Duodenal mucosa (tissue), 2 donors: ENCODE measurements at regions not wholly inside any gene's neighbourhood (a gene's known extent, or its start where the extent isn't known, plus 50 kb on each side); places are given as distances from the start of the nearest gene placed in this dataset.

Source experiments
- H3K27ac ChIP-seq: one replicate; pipeline ENCODE4 v1.7.0; 2013; ENCODE audit warnings: low read depth, low read length
- H3K27me3 ChIP-seq, 2 donors: one replicate each; pipeline ENCODE4 v1.7.0; 2013; ENCODE audit warnings: low read length in 2 of 2, control low read depth in 1 of 2; ENCODE audit not compliant: insufficient read depth in 2 of 2, control insufficient read depth in 1 of 2
- H3K36me3 ChIP-seq, 2 donors: one replicate each; pipeline ENCODE4 v1.7.0; 2013; ENCODE audit warnings: low read length in 2 of 2, control low read depth in 1 of 2; ENCODE audit not compliant: insufficient read depth in 2 of 2, control insufficient read depth in 1 of 2
- H3K4me1 ChIP-seq, 2 donors: one replicate each; pipeline ENCODE4 v1.7.0; 2013; ENCODE audit warnings: low read length in 2 of 2, control low read depth in 1 of 2; ENCODE audit not compliant: insufficient read depth in 2 of 2, control insufficient read depth in 1 of 2
- H3K4me3 ChIP-seq, 2 donors: one replicate each; pipeline ENCODE4 v1.7.0; 2013; ENCODE audit warnings: low read length in 2 of 2, low read depth in 1 of 2
- H3K9ac ChIP-seq, 2 donors: one replicate each; pipeline ENCODE4 v1.7.0; 2013; ENCODE audit warnings: low read length in 2 of 2, low read depth in 1 of 2
- H3K9me3 ChIP-seq, 2 donors: one replicate each; pipeline ENCODE4 v1.7.0; 2013; ENCODE audit warnings: low read length in 2 of 2, control low read depth in 1 of 2; ENCODE audit not compliant: control insufficient read depth in 1 of 2

- Histone ChIP-seq H3K4me3 (no peak overlapping the region), H3K4me1 (no peaks in the 10 kb centered on the region), H3K27me3 (no peaks in the 10 kb centered on the region), H3K36me3 (no peaks in the 10 kb centered on the region), H3K9ac (no peak overlapping the region), H3K9me3 (no peaks in the 10 kb centered on the region), H3K27ac (no peak overlapping the region)
Measured at GRCh38 chr18:41789001-41789400, 166.0 kb upstream of the PIK3C3 start.

GRCh38 chr18:41783879-41784278 lies 171.2 kb upstream of the PIK3C3 start:
- Histone ChIP-seq H3K36me3 (no peaks in the 10 kb centered on the region), H3K27me3 (no peaks in the 10 kb centered on the region), H3K9me3 (no peaks in the 10 kb centered on the region), H3K27ac (no peak overlapping the region), H3K4me3 (no peak overlapping the region), H3K9ac (no peak overlapping the region), H3K4me1 (no peaks in the 10 kb centered on the region)

- H3K27me3 ChIP-seq, result no peaks in the 10 kb centered on the region
- H3K36me3 ChIP-seq, result no peaks in the 10 kb centered on the region
- H3K4me3 ChIP-seq, result no peak overlapping the region
- no peak overlapping the region for H3K9ac ChIP-seq
- no peaks in the 10 kb centered on the region for H3K4me1 ChIP-seq
- no peak overlapping the region for H3K27ac ChIP-seq
- no peaks in the 10 kb centered on the region for H3K9me3 ChIP-seq
Measured at GRCh38 chr18:41783065-41783818, 171.8 kb upstream of the PIK3C3 start.

- Histone ChIP-seq H3K9ac (no peak overlapping the region), H3K27ac (no peak overlapping the region), H3K4me3 (no peak overlapping the region), H3K9me3 (no peaks in the 10 kb centered on the region), H3K4me1 (no peaks in the 10 kb centered on the region), H3K36me3 (no peaks in the 10 kb centered on the region), H3K27me3 (no peaks in the 10 kb centered on the region)
Measured at GRCh38 chr18:41771973-41772372, 183.1 kb upstream of the PIK3C3 start.

GRCh38 chr18:41769265-41769664 lies 185.8 kb upstream of the PIK3C3 start:
- Histone ChIP-seq H3K27me3 (no peaks in the 10 kb centered on the region), H3K9me3 (no peaks in the 10 kb centered on the region), H3K27ac (no peak overlapping the region), H3K36me3 (no peaks in the 10 kb centered on the region), H3K4me3 (no peak overlapping the region), H3K9ac (no peak overlapping the region), H3K4me1 (no peaks in the 10 kb centered on the region)

GRCh38 chr18:41768467-41768866 lies 186.6 kb upstream of the PIK3C3 start:
- Histone ChIP-seq H3K36me3 (no peaks in the 10 kb centered on the region), H3K27me3 (no peaks in the 10 kb centered on the region)

GRCh38 chr18:41767960-41768359 lies 187.1 kb upstream of the PIK3C3 start:
- no peaks in the 10 kb centered on the region for H3K36me3 ChIP-seq
- no peaks in the 10 kb centered on the region for H3K27me3 ChIP-seq
- H3K9me3 ChIP-seq, result no peaks in the 10 kb centered on the region
- no peaks in the 10 kb centered on the region for H3K4me1 ChIP-seq
- H3K9ac ChIP-seq, result no peak overlapping the region
- H3K4me3 ChIP-seq, result no peak overlapping the region
- H3K27ac ChIP-seq, result no peak overlapping the region

More at GRCh38 chr18:41768467-41768866, 186.6 kb upstream of the PIK3C3 start:
- Histone ChIP-seq H3K9ac (no peak overlapping the region), H3K27ac (no peak overlapping the region), H3K4me3 (no peak overlapping the region), H3K9me3 (no peaks in the 10 kb centered on the region), H3K4me1 (no peaks in the 10 kb centered on the region)

GRCh38 chr18:41765460-41765859 lies 189.6 kb upstream of the PIK3C3 start:
- no peak overlapping the region for H3K9ac ChIP-seq
- no peak overlapping the region for H3K4me3 ChIP-seq
- no peaks in the 10 kb centered on the region for H3K4me1 ChIP-seq
- no peak overlapping the region for H3K27ac ChIP-seq
- no peaks in the 10 kb centered on the region for H3K27me3 ChIP-seq
- H3K9me3 ChIP-seq, result no peaks in the 10 kb centered on the region
- no peaks in the 10 kb centered on the region for H3K36me3 ChIP-seq

- Histone ChIP-seq H3K9me3 (no peaks in the 10 kb centered on the region), H3K4me1 (no peaks in the 10 kb centered on the region), H3K9ac (no peak overlapping the region), H3K27me3 (no peaks in the 10 kb centered on the region), H3K4me3 (no peak overlapping the region), H3K27ac (no peak overlapping the region), H3K36me3 (no peaks in the 10 kb centered on the region)
Measured at GRCh38 chr18:41763361-41763760, 191.7 kb upstream of the PIK3C3 start.

- Histone ChIP-seq H3K36me3 (no peaks in the 10 kb centered on the region), H3K27me3 (no peaks in the 10 kb centered on the region), H3K9ac (no peak overlapping the region), H3K9me3 (no peaks in the 10 kb centered on the region), H3K27ac (no peak overlapping the region), H3K4me1 (no peaks in the 10 kb centered on the region), H3K4me3 (no peak overlapping the region)
Measured at GRCh38 chr18:41761333-41762018, 193.6 kb upstream of the PIK3C3 start.
